ENCODE measurements at regions not wholly inside any gene's neighbourhood (a gene's known extent, or its start where the extent isn't known, plus 50 kb on each side); places are given as distances from the start of the nearest gene placed in this dataset.

DNA sequence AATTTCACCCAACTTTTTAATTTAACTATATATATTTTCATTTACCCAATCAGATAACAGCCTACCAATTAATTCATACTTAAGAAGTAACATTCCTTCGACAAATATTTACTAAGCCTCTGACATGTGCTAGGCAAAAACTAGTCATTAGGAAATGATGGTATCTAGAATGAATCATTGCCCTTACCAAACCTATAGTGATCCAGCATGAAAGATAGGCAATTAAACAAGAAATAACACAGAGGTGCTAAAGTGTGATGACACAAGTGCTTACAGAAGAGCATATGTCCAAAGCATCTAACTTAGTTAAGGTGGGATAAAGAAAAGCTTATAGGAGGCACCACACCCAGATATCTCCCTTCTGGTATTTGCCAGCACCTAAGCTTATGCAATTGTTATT lies 166.5 kb upstream of the RASSF8 start:
- Histone ChIP-seq H4K20me1 (ENCODE audit: insufficient read depth, low read length) (no peaks in the 10 kb centered on the region), H3K9ac (ENCODE audit: low read length) (no peak overlapping the region), H3K36me3 (replicated peaks; ENCODE audit: insufficient read depth, low read length) (no peaks in the 10 kb centered on the region), H3K27ac (ENCODE audit: low read length) (no peak overlapping the region), H3K27me3 (replicated peaks; ENCODE audit: insufficient read depth, low read length) (no peaks in the 10 kb centered on the region), H3F3A (ENCODE audit: insufficient read depth, low read length) (no peaks in the 10 kb centered on the region), H3K4me2 (ENCODE audit: low read depth, low read length) (no peak overlapping the region), H3K4me1 (ENCODE audit: low read length) (no peaks in the 10 kb centered on the region), H3K4me3 (ENCODE audit: low read length) (no peak overlapping the region), H3K9me2 (replicated peaks; ENCODE audit: insufficient read depth, low read length) (no peaks in the 10 kb centered on the region), H2AFZ (ENCODE audit: low read length) (no peak overlapping the region), H3K9me3 (replicated peaks; ENCODE audit: insufficient read depth, low read length) (no peaks in the 10 kb centered on the region), H3K79me2 (ENCODE audit: low read length) (no peaks in the 10 kb centered on the region)
- TF ChIP-seq EZH2phosphoT487 (IDR thresholded peaks at IDR 0.05; ENCODE audit: low read length) = no peak
- TF ChIP-seq, protein P1, sequence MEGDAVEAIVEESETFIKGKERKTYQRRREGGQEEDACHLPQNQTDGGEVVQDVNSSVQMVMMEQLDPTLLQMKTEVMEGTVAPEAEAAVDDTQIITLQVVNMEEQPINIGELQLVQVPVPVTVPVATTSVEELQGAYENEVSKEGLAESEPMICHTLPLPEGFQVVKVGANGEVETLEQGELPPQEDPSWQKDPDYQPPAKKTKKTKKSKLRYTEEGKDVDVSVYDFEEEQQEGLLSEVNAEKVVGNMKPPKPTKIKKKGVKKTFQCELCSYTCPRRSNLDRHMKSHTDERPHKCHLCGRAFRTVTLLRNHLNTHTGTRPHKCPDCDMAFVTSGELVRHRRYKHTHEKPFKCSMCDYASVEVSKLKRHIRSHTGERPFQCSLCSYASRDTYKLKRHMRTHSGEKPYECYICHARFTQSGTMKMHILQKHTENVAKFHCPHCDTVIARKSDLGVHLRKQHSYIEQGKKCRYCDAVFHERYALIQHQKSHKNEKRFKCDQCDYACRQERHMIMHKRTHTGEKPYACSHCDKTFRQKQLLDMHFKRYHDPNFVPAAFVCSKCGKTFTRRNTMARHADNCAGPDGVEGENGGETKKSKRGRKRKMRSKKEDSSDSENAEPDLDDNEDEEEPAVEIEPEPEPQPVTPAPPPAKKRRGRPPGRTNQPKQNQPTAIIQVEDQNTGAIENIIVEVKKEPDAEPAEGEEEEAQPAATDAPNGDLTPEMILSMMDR (IDR thresholded peaks at IDR 0.05; ENCODE audit: low read length) = no peak
- no peak for TF ChIP-seq EZH2 (optimal IDR thresholded peaks at IDR 0.05; ENCODE audit: low read depth, low read length)
- DNase-seq = no peak

DNA sequence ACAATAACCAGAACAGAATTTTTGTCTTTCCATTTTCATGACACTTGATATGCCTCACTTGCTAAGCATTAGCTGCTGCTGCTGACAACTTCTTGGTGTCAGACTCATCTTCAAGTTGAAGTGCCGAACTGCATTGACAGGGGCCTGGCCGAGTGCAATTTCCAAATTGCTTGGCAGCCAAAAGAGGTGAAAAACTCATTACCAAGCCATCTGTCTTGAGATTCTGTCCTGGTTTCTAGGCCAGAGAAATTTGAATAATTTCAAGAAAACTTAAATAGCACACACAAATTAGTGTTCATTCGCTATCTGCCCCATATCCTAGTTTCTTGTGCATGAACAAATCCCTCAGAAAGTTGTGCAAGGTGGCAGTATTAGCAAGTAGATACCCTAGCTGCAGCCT lies 165.3 kb upstream of the RASSF8 start:
- no peak overlapping the region for H3K9ac ChIP-seq (ENCODE audit: low read length)

GRCh38 chr12:25794571-25794970 lies 163.9 kb upstream of the RASSF8 start:
- H3K4me2 ChIP-seq (ENCODE audit: low read depth, low read length) = no peak overlapping the region
- no peaks in the 10 kb centered on the region for H3K9me3 ChIP-seq (replicated peaks; ENCODE audit: insufficient read depth, low read length)
- no peaks in the 10 kb centered on the region for H3K36me3 ChIP-seq (replicated peaks; ENCODE audit: insufficient read depth, low read length)
- H3K4me3 ChIP-seq (ENCODE audit: low read length) = no peak overlapping the region
- no peak overlapping the region for H3K27ac ChIP-seq (ENCODE audit: low read length)
- TF ChIP-seq EZH2phosphoT487 (IDR thresholded peaks at IDR 0.05; ENCODE audit: low read length) (no peak), EZH2 (optimal IDR thresholded peaks at IDR 0.05; ENCODE audit: low read depth, low read length) (no peak)
- TF ChIP-seq, protein P1 (IDR thresholded peaks at IDR 0.05; ENCODE audit: low read length) = no peak
- no peak overlapping the region for H3K9ac ChIP-seq (ENCODE audit: low read length)
- no peak for DNase-seq
- H3F3A ChIP-seq (ENCODE audit: insufficient read depth, low read length) = no peaks in the 10 kb centered on the region
- no peaks in the 10 kb centered on the region for H3K79me2 ChIP-seq (ENCODE audit: low read length)
- no peak overlapping the region for H2AFZ ChIP-seq (ENCODE audit: low read length)
- no peaks in the 10 kb centered on the region for H4K20me1 ChIP-seq (ENCODE audit: insufficient read depth, low read length)
- H3K9me2 ChIP-seq (replicated peaks; ENCODE audit: insufficient read depth, low read length) = no peaks in the 10 kb centered on the region
- no peaks in the 10 kb centered on the region for H3K27me3 ChIP-seq (replicated peaks; ENCODE audit: insufficient read depth, low read length)
- H3K4me1 ChIP-seq (ENCODE audit: low read length) = no peaks in the 10 kb centered on the region

More for the DNA sequence above, 165.3 kb upstream of the RASSF8 start:
- no peak overlapping the region for H3K4me3 ChIP-seq (ENCODE audit: low read length)
- H2AFZ ChIP-seq (ENCODE audit: low read length) = no peak overlapping the region
- no peaks in the 10 kb centered on the region for H3K36me3 ChIP-seq (replicated peaks; ENCODE audit: insufficient read depth, low read length)
- H3K4me2 ChIP-seq (ENCODE audit: low read depth, low read length) = no peak overlapping the region
- no peaks in the 10 kb centered on the region for H3K9me3 ChIP-seq (replicated peaks; ENCODE audit: insufficient read depth, low read length)
- DNase-seq = no peak
- no peaks in the 10 kb centered on the region for H3F3A ChIP-seq (ENCODE audit: insufficient read depth, low read length)
- no peak overlapping the region for H3K27ac ChIP-seq (ENCODE audit: low read length)
- TF ChIP-seq EZH2 (optimal IDR thresholded peaks at IDR 0.05; ENCODE audit: low read depth, low read length) = no peak
- TF ChIP-seq, protein P1 (IDR thresholded peaks at IDR 0.05; ENCODE audit: low read length) = no peak
- H3K4me1 ChIP-seq (ENCODE audit: low read length) = no peaks in the 10 kb centered on the region
- H3K79me2 ChIP-seq (ENCODE audit: low read length) = no peaks in the 10 kb centered on the region
- no peaks in the 10 kb centered on the region for H3K9me2 ChIP-seq (replicated peaks; ENCODE audit: insufficient read depth, low read length)
- no peaks in the 10 kb centered on the region for H4K20me1 ChIP-seq (ENCODE audit: insufficient read depth, low read length)
- H3K27me3 ChIP-seq (replicated peaks; ENCODE audit: insufficient read depth, low read length) = no peaks in the 10 kb centered on the region

All from MM.1S (cell line).